ENCODE measurements at regions not wholly inside any gene's neighbourhood (a gene's known extent, or its start where the extent isn't known, plus 50 kb on each side); places are given as distances from the start of the nearest gene placed in this dataset.

- intact Hi-C loops (cut with micrococcal nuclease; ENCODE audit: unreplicated experiment) = no loop called here
- no peaks in the 10 kb centered on the region for H3K36me3 ChIP-seq (ENCODE audit: insufficient read depth, low read length, poor library complexity, severe bottlenecking)
- POLR2A ChIA-PET (ENCODE audit: low non-redundant PET) = no interaction called here
- DNase-seq (ENCODE audit: low spot score) = no peak
- BruUV-seq (replicated peaks) = no TSS peak
- H3K27me3 ChIP-seq (replicated peaks; ENCODE audit: insufficient read depth, low read depth, low read length, poor library complexity) = no peaks in the 10 kb centered on the region
- H3K4me1 ChIP-seq (ENCODE audit: insufficient read depth, low read length, poor library complexity, severe bottlenecking) = peaks cover 25% of the 10 kb centered on the region
- H3K4me3 ChIP-seq (ENCODE audit: low read depth, low read length, poor library complexity, severe bottlenecking) = no peak overlapping the region
- H3K9me3 ChIP-seq (ENCODE audit: low read depth, low read length, poor library complexity, severe bottlenecking) = no peaks in the 10 kb centered on the region
- CTCF ChIA-PET = no interaction called here
- no peak overlapping the region for H3K27ac ChIP-seq (ENCODE audit: low read depth, low read length, poor library complexity, severe bottlenecking)
- TF ChIP-seq CTCF (conservative IDR thresholded peaks at IDR 0.05; ENCODE audit: low read depth, low read length) (no peak), EZH2 (IDR thresholded peaks at IDR 0.05; ENCODE audit: borderline replicate concordance, low read depth, low read length, poor library complexity, severe bottlenecking) (no peak)
These were observed 448.8 kb upstream of the CITED2 start for GRCh38 chr6:139823099-139823807.

DNA sequence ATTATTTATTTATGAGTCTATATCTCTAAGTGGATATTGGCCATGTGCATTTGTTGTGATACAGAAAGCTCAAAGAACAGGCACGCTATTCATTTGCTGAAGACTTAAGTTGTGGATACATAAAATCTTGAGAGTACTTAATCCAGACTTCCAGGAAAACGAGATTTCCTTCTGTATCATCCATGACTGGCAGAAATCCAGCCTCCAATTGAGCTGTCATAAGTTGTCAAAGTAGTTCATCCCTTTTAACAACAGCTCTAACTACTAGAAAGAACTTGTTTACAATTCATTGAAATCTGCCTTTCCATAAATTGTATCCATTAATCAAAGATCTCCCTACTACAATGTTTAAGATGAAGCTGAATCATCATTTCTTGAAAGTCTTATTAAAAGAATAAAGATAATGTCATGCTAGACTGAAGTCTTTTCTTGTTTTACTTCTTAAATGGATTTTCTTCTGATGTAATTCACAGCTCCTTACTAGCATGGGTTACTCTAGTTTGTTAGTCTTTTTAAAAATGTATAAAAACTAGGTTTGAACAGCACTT lies 447.3 kb upstream of the CITED2 start:
- Histone ChIP-seq H3K9me3 (ENCODE audit: low read depth, low read length, poor library complexity, severe bottlenecking) (no peaks in the 10 kb centered on the region), H3K4me1 (ENCODE audit: insufficient read depth, low read length, poor library complexity, severe bottlenecking) (peaks cover 25% of the 10 kb centered on the region), H3K27me3 (replicated peaks; ENCODE audit: insufficient read depth, low read depth, low read length, poor library complexity) (no peaks in the 10 kb centered on the region), H3K36me3 (ENCODE audit: insufficient read depth, low read length, poor library complexity, severe bottlenecking) (no peaks in the 10 kb centered on the region), H3K4me3 (ENCODE audit: low read depth, low read length, poor library complexity, severe bottlenecking) (no peak overlapping the region), H3K27ac (ENCODE audit: low read depth, low read length, poor library complexity, severe bottlenecking) (no peak overlapping the region)
- intact Hi-C loops (cut with micrococcal nuclease; ENCODE audit: unreplicated experiment) = no loop called here
- ChIA-PET POLR2A (ENCODE audit: low non-redundant PET) (interaction anchor here (0.7 kb wide), 1 partner anchor 1026 kb away, joined by 3 read pairs; no protein-coding TSS in a partner anchor), CTCF (interaction anchor here (1.3 kb wide), 1 partner anchor 446 kb away, joined by 3 read pairs; no protein-coding TSS in a partner anchor)
- BruUV-seq (replicated peaks) = no TSS peak
- TF ChIP-seq CTCF (conservative IDR thresholded peaks at IDR 0.05; ENCODE audit: low read depth, low read length) (no peak), EZH2 (IDR thresholded peaks at IDR 0.05; ENCODE audit: borderline replicate concordance, low read depth, low read length, poor library complexity, severe bottlenecking) (no peak)
- peak; percentile 65 for DNase-seq (ENCODE audit: low spot score)

GRCh38 chr6:139820210-139820609 lies 445.8 kb upstream of the CITED2 start:
- Histone ChIP-seq H3K9me3 (ENCODE audit: low read depth, low read length, poor library complexity, severe bottlenecking) (no peaks in the 10 kb centered on the region), H3K27me3 (replicated peaks; ENCODE audit: insufficient read depth, low read depth, low read length, poor library complexity) (no peaks in the 10 kb centered on the region), H3K4me3 (ENCODE audit: low read depth, low read length, poor library complexity, severe bottlenecking) (no peak overlapping the region), H3K4me1 (ENCODE audit: insufficient read depth, low read length, poor library complexity, severe bottlenecking) (peaks cover 25% of the 10 kb centered on the region), H3K27ac (ENCODE audit: low read depth, low read length, poor library complexity, severe bottlenecking) (no peak overlapping the region), H3K36me3 (ENCODE audit: insufficient read depth, low read length, poor library complexity, severe bottlenecking) (no peaks in the 10 kb centered on the region)
- no peak for TF ChIP-seq CTCF (conservative IDR thresholded peaks at IDR 0.05; ENCODE audit: low read depth, low read length)
- TF ChIP-seq EZH2 (IDR thresholded peaks at IDR 0.05; ENCODE audit: borderline replicate concordance, low read depth, low read length, poor library complexity, severe bottlenecking) = no peak
- CTCF ChIA-PET = no interaction called here
- intact Hi-C loops (cut with micrococcal nuclease; ENCODE audit: unreplicated experiment) = no loop called here
- no TSS peak for BruUV-seq (replicated peaks)
- peak; percentile 56 for DNase-seq (ENCODE audit: low spot score)
- POLR2A ChIA-PET (ENCODE audit: low non-redundant PET) = no interaction called here

Measured in A673 (cell line).